Esophagus mucosa (tissue), 1 donor: ENCODE measurements at regions not wholly inside any gene's neighbourhood (a gene's known extent, or its start where the extent isn't known, plus 50 kb on each side); places are given as distances from the start of the nearest gene placed in this dataset.

Experiments
- ATAC-seq: fragments of 200-7000 bp; cut with Tn5 transposase; one replicate; pipeline ENCODE4 v1.9.1; 2020
- donor health status: DM: yes; HTN: yes; CAD: no.

GRCh38 chr13:82772816-82773215, 1109.5 kb downstream of the SLITRK1 start:
- no peak for ATAC-seq

DNA sequence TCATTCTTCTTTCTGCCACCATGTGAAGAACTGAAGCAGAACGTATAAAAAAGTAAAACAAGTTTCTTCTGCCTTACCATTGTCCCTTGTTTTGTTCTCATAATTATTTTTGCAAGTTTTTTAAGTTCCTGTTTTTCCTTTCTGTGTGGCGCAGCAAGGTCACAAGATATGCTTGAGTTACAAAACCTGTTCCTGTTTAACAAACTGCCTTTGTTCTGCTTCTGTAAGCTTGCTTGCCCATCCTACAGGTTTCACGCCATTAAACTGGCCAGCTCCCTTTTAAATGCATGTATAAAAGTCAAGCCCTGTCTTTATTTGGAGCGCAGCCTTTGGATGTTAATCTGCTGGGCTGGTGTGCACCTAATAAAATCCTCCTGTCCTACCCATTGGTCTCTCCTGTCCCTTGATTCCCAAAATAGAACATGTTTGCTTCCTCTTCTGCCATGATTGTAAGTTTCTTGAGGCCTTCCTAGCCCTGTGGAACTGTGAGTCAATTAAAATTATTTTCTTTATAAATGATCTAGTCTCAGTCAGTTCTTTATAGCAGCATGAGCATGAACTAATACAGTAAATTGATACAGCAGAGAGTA, 1115.4 kb downstream of the SLITRK1 start:
- ATAC-seq = no peak

- ATAC-seq = peak; percentile 43
Measured at GRCh38 chr13:82758044-82758443, 1124.2 kb downstream of the SLITRK1 start.

GRCh38 chr13:82751206-82751605, 1131.1 kb downstream of the SLITRK1 start:
- ATAC-seq = no peak

- no peak for ATAC-seq
Measured at GRCh38 chr13:82749551-82749950, 1132.7 kb downstream of the SLITRK1 start.

- no peak for ATAC-seq
Measured at GRCh38 chr13:82747958-82748357, 1134.3 kb downstream of the SLITRK1 start.

DNA sequence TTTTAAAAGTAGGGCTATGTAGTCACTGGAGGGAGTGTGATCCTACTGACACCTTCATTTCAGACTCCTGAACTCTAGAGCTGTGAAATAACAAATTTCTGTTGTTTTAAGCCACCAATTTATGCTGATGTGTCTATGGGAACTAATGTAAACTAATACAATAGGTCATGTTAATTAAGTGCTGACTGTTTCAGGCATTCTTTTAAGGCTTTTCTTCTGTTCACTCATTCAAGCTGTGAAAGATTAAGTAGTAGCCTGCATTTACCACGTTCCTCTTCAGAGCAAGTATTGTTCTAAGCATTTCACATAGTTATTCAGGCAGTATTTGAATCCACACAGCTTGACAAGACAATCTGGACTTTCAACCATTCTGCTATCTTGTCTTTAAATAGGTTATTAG, 1135.0 kb downstream of the SLITRK1 start:
- ATAC-seq = no peak

DNA sequence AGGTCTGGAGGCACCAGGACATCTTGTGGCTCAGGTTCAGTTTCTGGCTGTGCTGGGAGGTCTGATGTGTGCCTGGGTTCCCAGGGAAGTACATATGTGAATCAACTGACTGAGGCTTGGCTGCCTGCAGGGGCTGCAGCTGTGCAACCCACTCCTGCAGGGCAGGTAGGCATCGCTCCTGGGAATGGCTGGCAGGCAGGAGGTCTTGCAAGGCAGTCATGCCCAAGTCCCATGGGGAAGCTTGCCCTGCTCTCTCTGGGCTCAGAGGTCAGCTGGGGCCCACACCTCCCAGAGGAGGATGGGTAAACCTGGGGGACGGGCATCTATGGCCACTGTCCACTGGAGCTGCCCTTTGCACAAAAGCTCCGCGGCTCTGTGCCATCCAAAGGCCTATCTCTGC, 1141.8 kb downstream of the SLITRK1 start:
- no peak for ATAC-seq

- no peak for ATAC-seq
Measured at GRCh38 chr13:82739881-82740280, 1142.4 kb downstream of the SLITRK1 start.

- ATAC-seq = no peak
Measured at GRCh38 chr13:82729401-82729800, 1152.9 kb downstream of the SLITRK1 start.

GRCh38 chr13:82720986-82721385, 1161.3 kb downstream of the SLITRK1 start:
- ATAC-seq = no peak

DNA sequence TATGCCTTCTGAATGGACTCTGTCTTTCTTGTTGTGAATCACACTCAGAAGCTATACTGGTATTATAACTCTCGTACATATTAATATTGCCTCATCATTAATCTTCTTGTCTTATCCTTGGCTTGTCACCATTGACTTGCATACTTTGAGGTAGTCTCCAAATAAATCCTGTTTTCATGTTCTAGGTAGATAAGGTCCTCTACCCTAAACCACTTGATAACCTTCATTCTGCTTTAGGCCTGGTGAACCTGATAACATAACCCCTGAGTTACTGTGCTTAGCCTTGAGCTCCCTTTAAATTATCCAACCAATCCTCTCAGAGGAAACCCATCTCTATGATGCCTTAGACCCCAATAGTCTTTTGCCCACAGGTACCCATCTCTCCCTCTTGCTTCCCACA, 1162.3 kb downstream of the SLITRK1 start:
- no peak for ATAC-seq

GRCh38 chr13:82717249-82717648, 1165.0 kb downstream of the SLITRK1 start:
- ATAC-seq = no peak

- ATAC-seq = no peak
Measured at GRCh38 chr13:82713687-82714405, 1168.4 kb downstream of the SLITRK1 start.

DNA sequence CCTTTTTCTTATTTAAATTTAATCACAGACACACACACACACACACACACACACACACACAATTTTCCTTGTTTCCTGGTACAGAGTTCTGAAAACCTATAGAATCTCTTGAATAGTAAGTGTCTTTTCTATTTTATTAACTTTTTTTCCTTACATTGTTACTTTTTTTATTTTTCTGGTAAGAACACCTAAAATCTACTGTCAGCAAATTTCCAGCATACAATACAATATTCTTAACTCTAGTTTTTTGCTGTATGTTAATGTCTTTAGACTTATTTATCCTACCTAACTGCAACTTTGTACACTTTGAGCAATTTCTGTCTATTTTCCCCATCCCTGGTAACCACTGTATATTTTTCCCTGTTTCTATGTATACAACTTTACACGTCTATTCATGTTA, 1179.8 kb downstream of the SLITRK1 start:
- ATAC-seq = no peak

DNA sequence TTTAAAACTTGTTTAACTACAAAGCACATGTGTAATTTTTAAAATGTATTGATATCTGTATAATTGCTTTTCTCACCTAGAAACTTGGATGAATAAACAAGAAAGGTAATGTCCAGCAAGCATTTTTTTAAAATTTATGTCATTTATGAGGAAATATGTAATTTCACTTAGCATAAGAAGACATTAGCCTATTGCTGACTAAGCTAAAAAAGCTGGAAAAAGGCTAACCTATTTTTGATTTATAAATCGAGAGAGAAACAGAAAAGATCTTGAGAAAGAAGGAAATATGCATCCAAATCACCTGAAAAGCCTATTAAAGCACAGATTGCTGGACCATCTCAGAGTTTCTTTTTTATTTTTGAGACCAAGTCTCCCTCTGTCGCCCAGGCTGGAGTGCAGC, 1181.3 kb downstream of the SLITRK1 start:
- ATAC-seq = no peak

DNA sequence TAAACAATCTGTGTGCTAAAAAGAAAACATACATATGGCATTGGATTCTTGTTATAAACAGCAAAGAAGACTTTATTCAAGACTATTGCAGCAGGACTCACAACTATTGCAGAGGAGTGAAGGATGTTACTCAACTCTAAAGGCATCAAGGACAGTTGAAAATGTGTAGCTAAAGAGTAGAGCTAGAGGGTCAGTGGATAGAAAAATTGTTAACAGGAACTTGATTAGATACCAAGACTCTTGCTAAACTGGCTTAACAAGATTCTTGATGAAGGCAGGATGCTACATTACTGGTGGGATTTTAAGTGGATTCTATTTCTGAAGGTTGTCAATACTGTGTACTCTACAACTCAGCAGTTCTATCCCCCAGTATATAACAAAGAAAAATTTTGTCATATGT, 1183.3 kb downstream of the SLITRK1 start:
- no peak for ATAC-seq

DNA sequence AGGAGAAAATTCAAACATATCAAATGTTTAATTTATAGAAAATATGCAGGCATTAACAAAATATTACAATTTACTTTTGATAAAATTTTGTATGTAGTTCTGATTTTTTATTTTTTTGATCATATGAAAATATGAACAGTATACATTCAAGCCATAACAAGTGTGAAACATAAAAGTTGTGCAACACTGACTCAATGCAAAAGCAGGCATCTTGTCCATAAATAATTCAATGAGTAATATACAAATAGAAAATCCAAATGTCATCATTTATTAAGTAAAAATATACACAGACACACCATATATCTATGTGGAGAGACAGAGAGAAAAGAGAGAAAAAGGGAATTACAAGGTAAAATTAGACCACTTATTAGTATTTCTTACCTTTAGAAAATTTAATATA, 1183.9 kb downstream of the SLITRK1 start:
- no peak for ATAC-seq

GRCh38 chr13:82693607-82694006, 1188.7 kb downstream of the SLITRK1 start:
- ATAC-seq = no peak

DNA sequence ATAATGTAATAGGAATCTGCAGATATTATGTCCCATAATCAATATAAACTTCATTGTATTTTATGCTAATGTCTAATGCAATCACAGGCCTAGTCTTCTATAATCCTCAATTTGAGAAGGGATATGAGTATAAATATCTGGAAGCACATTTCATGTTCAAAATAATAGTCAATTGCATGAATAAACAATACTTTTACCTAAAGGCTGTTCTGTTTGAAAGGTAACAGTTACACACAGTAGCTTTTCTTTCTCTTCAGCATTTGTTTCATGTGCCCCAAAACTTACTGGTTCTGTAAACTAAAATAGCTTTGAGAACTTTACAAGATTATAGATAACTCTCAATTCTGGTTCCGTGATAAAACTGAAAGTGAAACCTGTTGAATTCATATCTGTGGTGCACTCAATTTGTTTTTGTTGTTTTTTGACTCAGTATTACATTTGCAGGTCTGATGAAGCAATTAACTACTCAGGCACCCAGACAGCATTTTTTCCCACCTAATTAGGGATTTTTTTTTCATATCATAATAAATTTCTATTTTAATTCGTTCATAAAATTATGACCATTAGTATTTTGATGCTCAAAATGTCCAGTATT, 1193.8 kb downstream of the SLITRK1 start:
- ATAC-seq = no peak

DNA sequence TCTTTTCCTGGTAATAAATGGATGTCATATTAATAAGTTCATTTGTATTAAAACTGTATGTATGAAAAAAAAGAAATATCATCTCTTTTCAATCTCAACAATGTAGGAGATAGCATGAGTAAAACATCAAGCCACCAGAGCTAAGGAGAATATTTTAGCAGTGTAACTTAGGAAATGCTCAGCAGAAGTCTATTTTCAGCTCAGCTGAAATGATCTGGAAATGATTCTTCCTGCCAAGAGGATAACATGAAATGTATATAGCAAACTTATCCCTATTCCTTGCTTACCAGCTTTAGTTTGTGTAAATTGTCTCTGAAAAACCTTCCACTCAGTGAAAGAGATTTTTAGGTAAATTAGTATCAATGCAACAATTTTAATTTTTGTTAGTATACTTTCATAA, 1194.4 kb downstream of the SLITRK1 start:
- no peak for ATAC-seq

DNA sequence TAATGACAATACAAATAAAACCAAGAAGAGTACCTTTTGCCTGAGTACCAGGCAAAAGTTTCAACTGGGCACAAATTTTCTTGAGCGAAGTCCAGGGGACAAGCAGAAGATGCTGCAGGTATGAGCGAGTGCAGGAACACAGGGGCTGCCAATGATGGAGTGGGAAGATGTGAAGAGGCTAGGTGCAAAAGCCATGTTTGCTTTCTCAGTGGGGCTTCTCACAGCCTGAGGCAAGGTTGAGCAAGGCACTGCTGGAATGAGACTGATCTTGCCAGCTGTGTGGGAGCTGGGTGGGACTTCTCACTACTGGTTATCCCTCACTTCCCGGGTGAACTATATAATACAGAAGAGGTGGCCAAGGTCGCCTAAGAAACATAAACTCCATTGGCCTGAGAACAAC, 1200.7 kb downstream of the SLITRK1 start:
- no peak for ATAC-seq

- ATAC-seq = no peak
Measured at GRCh38 chr13:82678052-82678451, 1204.2 kb downstream of the SLITRK1 start.

DNA sequence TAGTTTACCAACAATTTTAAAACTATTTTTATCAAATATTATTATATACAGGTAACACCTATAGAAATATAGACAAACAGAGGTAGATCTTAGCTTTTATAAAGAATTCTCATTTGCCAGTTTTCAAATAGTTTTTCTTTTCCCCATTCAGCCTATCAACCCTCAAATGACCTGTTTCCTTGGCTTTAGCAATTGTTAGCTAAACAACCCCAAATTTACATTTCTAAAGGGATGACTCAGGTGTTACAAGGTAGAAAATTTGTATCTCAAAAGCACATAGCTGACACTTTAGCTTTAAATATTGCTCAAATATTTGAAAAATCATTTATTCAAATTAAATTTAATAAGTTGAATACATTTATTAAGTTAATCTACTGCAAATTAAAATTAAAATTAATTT, 1207.2 kb downstream of the SLITRK1 start:
- no peak for ATAC-seq
